ENCODE measurements at regions not wholly inside any gene's neighbourhood (a gene's known extent, or its start where the extent isn't known, plus 50 kb on each side); places are given as distances from the start of the nearest gene placed in this dataset.

- DNase-seq (ENCODE audit: low read depth in 4 of 4, low spot score in 2 of 4): no peak
These were observed 143.7 kb downstream of the SCP2D1 start for GRCh38 chr20:18957328-18957727.

DNA sequence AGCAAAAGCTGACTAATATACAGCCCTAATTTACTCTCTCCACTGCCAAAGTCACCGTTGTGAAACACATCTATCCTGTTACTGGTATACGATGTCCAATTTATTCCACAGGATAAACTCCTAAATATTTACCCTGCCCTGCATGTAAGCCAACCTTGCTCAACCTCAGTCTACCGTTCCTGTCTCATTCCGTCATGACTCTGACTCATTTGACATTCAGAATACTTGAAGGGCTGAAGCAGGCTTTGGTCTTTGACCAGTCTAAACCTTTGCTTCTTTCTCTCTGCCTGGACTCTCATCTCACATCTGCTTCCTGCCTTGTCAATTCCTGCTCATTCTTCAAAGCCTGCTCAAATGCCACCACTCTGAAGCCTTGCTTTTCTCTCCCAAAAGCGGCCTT, 157.5 kb downstream of the SCP2D1 start:
- no peak for DNase-seq (ENCODE audit: low read depth in 4 of 4, low spot score in 2 of 4)

- no peak for DNase-seq (ENCODE audit: low read depth in 4 of 4, low spot score in 2 of 4)
These were observed 158.0 kb downstream of the SCP2D1 start for GRCh38 chr20:18971574-18971973.

DNA sequence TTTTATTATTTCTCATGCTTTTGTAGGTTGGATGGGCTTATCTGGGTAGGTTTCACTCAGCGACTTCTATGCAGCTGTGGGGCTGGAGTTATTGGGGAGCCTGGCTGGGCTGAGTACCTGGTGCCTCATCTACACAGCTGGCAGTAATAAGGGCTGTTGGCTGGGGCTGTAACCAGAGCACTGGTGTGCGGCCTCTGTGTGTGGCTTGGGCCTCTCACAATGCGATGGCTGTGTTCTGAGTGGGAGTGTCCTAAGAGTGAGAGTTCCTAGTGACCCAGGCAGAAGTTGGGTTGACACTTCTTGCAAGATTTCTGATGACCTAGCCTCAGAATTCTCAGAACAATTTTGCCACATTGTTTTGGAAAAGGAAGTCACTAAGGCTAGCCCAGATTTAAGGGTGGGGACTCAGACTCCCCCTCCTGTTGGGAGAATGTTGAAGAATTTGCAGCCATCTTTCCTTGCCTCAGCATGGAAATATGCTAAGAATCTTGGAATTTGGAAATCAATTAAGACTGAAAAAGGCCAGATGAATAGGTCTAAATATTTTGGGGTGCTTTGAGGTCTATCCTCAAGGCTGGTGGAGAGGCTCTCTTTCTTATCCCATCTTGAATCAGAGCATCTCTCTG, 158.8 kb downstream of the SCP2D1 start:
- DNase-seq (ENCODE audit: low read depth in 4 of 4, low spot score in 2 of 4): no peak

DNA sequence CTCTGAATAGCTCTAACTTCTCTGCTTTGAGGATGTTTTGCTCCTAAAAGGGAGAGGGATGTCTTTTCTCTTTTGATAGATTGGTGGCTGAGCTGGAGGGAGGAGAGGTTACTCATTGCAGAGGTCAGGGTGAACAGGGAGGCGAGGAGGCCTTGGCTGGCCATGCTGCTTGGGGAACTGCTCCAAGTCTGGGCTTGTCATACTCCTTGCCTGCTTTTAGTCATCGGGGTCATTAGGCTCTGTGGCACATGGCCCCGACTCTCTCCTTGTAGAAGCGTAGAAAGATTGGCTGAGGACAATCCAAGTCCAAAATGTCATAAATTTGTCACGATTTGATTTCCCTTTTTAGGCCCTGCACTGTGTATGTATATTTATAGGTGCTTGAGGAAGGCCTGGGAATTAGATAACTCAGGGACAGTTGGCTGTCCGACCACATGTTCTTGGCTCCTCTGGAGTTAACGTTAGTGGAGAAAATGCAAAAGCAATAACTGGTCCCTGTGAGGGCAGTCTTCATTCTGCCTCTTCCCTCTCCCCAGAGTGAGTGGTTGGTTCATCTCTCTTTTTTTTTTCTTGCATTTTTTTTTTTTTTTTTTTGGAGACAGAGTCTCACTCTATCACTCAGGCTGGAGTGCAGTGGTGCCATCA, 160.1 kb downstream of the SCP2D1 start:
- no peak for DNase-seq (ENCODE audit: low read depth in 4 of 4, low spot score in 2 of 4)

DNA sequence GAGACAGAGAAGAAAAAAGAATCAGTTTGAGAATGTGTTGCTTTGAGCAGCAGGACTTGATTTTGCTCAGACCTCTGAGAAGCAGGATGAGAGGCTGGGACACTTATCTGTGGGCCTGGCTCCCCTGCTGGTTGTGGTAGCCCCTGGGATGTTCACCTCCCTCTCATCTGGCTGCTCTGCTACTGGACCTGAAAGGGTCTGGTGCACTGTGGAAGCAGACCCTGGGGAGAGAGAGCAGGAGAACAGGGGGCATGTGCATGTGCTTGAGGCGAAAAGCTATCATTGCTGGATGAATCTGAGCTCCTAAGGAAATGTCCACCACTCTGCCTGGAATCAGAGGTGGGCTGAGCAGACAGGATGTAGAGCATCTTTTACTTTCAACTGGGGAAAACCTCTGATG, 161.1 kb downstream of the SCP2D1 start:
- no peak for DNase-seq (ENCODE audit: low read depth in 4 of 4, low spot score in 2 of 4)

DNA sequence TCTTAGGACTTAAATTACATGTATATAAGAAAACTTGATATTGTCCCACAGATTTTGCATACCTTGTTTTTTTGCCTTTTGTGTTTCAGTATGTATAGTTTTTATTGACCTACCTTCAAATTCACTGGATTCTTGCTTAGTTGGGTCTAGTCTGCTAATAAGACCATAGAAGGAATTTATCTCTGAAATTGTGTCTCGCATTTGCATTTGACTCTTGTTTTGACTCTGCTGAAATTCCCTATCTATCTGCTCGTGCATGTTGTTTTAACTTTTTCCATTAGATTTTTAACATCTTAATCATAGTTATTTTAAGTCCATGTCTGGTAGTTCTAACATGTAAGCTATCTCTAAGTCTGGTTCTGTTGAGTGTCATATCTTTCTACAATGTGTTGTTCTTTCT, 163.9 kb downstream of the SCP2D1 start:
- no peak for DNase-seq (ENCODE audit: low read depth in 4 of 4, low spot score in 2 of 4)

- no peak for DNase-seq (ENCODE audit: low read depth in 4 of 4, low spot score in 2 of 4)
These were observed 164.7 kb downstream of the SCP2D1 start for GRCh38 chr20:18978311-18978710.

DNA sequence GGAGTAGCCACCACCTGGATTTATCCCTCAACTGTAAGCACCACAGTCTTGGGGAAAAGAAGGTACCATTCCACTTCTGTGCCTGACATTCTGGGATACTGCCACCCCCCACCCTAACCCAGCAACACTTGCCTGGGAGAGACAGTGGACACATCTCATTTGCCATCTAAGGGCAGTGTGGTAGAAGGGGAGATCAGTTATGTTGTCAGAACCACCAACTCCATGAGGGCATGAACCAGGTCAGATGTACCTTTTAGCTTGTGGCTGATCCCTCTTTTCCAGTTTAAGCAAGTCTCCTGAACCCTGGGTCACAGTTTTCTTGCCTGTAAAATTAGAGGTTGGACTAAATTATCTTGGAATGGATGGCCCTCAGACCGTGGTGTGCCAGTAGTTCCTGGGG, 165.5 kb downstream of the SCP2D1 start:
- DNase-seq (ENCODE audit: low read depth in 4 of 4, low spot score in 2 of 4): no peak

- peak in 1 of 4 donors; percentile 10 for DNase-seq (ENCODE audit: low read depth in 4 of 4, low spot score in 2 of 4)
These were observed 168.5 kb downstream of the SCP2D1 start for GRCh38 chr20:18981962-18982539.

- no peak for DNase-seq (ENCODE audit: low read depth in 4 of 4, low spot score in 2 of 4)
These were observed 170.2 kb downstream of the SCP2D1 start for GRCh38 chr20:18983796-18984195.

- DNase-seq (ENCODE audit: low read depth in 4 of 4, low spot score in 2 of 4): peak in 3 of 4 donors; percentile 3 to 10 (median 9)
These were observed 170.9 kb downstream of the SCP2D1 start for GRCh38 chr20:18984238-18985200.

GRCh38 chr20:18985551-18985950, 172.0 kb downstream of the SCP2D1 start:
- DNase-seq (ENCODE audit: low read depth in 4 of 4, low spot score in 2 of 4): no peak

GRCh38 chr20:18986146-18986830, 172.7 kb downstream of the SCP2D1 start:
- no peak for DNase-seq (ENCODE audit: low read depth in 4 of 4, low spot score in 2 of 4)

DNA sequence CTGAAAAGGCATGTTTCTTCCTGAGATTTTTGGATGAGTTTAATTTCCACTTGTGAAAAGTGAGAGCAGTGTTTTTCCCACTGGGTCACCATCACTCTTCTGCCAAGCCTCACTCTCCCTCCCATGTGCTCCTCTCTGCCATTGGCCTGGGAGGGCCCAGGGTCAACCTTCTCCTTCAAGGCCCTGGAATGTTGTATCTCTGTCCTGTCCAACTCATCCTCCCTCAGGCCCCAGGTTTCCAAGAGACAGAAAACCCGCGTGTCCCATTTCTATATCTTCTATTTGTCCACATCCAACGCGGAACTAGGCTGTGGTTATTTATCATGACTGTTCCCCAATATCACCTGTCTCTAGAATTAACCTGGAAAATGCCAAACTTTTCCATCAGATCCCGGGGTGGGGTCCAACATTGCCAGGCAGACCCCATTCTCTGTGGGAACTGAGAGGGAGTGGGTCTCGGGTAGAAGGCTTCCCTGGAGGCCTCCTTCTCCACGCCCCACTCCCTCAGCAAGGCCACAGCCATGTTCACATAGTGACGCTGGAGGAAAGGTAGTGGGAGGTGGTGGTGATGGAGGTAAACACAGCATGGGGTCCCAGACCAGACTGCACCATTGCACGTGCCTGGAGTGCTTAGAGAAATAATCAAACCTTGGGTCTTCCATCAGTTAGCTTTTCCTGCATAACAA, 173.5 kb downstream of the SCP2D1 start:
- DNase-seq (ENCODE audit: low read depth in 4 of 4, low spot score in 2 of 4): no peak

DNA sequence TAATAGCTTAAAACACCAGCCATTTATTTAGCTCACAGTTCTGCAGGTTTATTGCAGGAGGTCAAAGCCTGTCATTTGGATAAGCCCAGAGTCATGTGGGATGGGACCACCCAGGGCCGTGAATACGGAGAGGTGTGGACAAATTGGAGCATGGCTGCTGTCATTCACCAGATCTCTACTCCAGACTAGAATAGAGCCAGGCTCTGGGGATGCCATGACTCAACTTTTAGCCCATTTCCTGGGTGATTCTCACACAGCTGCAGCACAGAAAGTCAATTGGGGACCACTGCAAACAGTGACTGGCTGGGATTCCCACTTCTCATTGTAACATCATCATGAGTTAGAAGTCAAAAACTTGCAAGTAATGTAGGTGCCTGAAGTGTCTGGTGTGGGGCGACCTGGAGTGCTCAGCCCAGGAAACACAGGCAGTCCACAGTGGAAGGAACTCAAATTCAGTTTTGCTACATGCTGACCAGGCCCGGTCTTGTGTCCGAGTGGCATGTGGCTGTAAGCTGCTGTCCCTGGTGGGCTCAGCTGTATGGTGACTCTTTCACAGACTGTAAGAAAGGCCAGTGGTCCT, 174.3 kb downstream of the SCP2D1 start:
- no peak for DNase-seq (ENCODE audit: low read depth in 4 of 4, low spot score in 2 of 4)

DNA sequence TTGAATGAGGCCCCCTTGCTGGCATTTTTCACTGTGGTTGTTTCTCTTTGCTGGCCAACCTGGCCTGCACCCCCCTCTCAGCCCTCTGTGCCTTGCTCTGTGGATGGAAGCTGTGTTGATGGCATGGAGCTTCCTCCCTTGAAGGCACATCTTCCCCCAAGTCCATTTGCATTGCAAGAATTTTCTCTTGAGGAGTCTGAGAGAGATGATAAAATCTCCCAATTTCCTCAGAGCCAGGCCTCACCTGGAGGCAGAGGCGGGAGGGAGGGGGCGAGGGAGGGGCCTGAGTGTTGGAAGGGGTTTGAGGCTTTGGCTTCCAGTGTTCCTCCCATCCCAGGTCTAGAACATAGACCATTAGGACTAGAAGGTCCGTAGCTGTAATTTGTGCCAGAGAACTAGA, 175.1 kb downstream of the SCP2D1 start:
- DNase-seq (ENCODE audit: low read depth in 4 of 4, low spot score in 2 of 4): no peak

DNA sequence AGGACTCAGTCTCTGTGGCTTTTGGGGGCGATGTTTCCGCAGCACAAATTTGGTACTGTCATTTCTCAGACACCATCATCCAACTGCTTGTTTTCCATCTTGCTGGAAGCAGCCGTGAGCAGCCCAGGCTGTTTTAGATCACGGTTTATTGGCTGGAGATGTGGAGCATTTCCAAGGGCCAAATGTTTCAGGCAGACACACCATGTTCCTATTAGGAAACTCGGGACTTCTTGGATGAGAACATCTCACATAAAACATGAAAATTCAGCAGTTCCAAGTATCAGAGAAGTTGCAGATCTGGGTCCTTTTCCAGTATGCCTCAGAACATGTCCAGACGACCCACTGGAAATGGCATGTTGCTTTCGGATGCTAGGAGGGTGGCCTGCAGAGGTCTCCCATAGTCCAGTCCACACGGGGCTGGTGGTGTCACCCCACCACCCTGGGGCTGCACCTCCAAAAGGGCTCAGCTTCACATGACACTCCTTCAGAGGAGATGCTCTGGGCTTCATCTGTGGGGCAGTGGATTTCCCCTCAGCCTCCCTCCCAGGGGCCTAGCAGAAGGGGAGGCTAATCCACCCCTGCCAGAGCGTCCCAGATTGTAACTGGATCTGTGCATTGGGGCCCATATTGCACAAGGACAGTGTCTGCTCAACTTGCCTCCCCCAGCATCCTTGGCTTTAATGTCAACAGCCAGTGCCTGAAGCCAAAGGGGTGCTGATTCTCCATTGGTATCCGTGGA, 176.3 kb downstream of the SCP2D1 start:
- no peak for DNase-seq (ENCODE audit: low read depth in 4 of 4, low spot score in 2 of 4)

- no peak for DNase-seq (ENCODE audit: low read depth in 4 of 4, low spot score in 2 of 4)
These were observed 177.4 kb downstream of the SCP2D1 start for GRCh38 chr20:18991012-18991411.

Data from left renal cortex interstitium (tissue), 4 donors.